H9 (cell line): ENCODE measurements at regions not wholly inside any gene's neighbourhood (a gene's known extent, or its start where the extent isn't known, plus 50 kb on each side); places are given as distances from the start of the nearest gene placed in this dataset.

Experiments used
- DNase-seq: peaks from one replicate; pipeline ENCODE4 v3.0.0-alpha.2; 2017
- H2AFZ ChIP-seq: one replicate; pipeline ENCODE4 v1.6.1; 2013; ENCODE audit warnings: mild to moderate bottlenecking, low read length, control low read depth, moderate library complexity
- H2AK5ac ChIP-seq: 2 replicates; pipeline ENCODE4 v1.6.1; 2013; ENCODE audit warnings: low read length, control low read depth, mixed read lengths; ENCODE audit not compliant: insufficient read length
- H2BK120ac ChIP-seq: one replicate; pipeline ENCODE4 v1.6.1; 2013; ENCODE audit warnings: low read depth, mild to moderate bottlenecking, low read length, control low read depth, inconsistent platforms; ENCODE audit not compliant: poor library complexity, severe bottlenecking
- H2BK12ac ChIP-seq: 2 replicates; pipeline ENCODE4 v1.6.1; 2013; ENCODE audit warnings: low read length, control low read depth, mixed read lengths, low read depth; ENCODE audit not compliant: insufficient read length
- H2BK15ac ChIP-seq: 2 replicates; pipeline ENCODE4 v1.6.1; 2013; ENCODE audit warnings: low read depth, low read length, control low read depth
- H2BK20ac ChIP-seq: one replicate; pipeline ENCODE4 v1.6.1; 2013; ENCODE audit warnings: low read depth, mild to moderate bottlenecking, low read length, control low read depth, inconsistent platforms; ENCODE audit not compliant: poor library complexity, severe bottlenecking
- H2BK5ac ChIP-seq: 2 replicates; pipeline ENCODE4 v1.6.1; 2013; ENCODE audit warnings: low read length, control low read depth, mixed read lengths; ENCODE audit not compliant: insufficient read length
- H3K14ac ChIP-seq: 2 replicates; pipeline ENCODE4 v1.6.1; 2013; ENCODE audit warnings: low read length, control low read depth; ENCODE audit not compliant: insufficient read depth
- H3K18ac ChIP-seq: 2 replicates; pipeline ENCODE4 v1.6.1; 2013; ENCODE audit warnings: low read depth, mild to moderate bottlenecking, mixed read lengths, low read length, control low read depth; ENCODE audit not compliant: insufficient read length
- H3K23ac ChIP-seq: 2 replicates; pipeline ENCODE4 v1.6.1; 2013; ENCODE audit warnings: low read length, control low read depth, mixed read lengths, low read depth; ENCODE audit not compliant: insufficient read length
- H3K23me2 ChIP-seq: 2 replicates; pipeline ENCODE4 v1.6.1; 2013; ENCODE audit warnings: low read depth, mild to moderate bottlenecking, mixed read lengths, low read length, control low read depth; ENCODE audit not compliant: insufficient read length, poor library complexity, severe bottlenecking
- H3K27ac ChIP-seq: 2 replicates; pipeline ENCODE4 v1.5.1; 2013; ENCODE audit warnings: low read length, control low read depth, mixed read lengths, low read depth; ENCODE audit not compliant: insufficient read length
- H3K27me3 ChIP-seq: 2 replicates; pipeline ENCODE4 v1.6.1; 2013; ENCODE audit warnings: low read length, control low read depth, inconsistent platforms; ENCODE audit not compliant: insufficient read depth
- H3K4ac ChIP-seq: 2 replicates; pipeline ENCODE4 v1.6.1; 2013; ENCODE audit warnings: low read depth, mild to moderate bottlenecking, control low read depth, inconsistent platforms, low read length, moderate library complexity
- H3K4me1 ChIP-seq: 2 replicates; pipeline ENCODE4 v1.6.1; 2013; ENCODE audit warnings: low read length, control low read depth, inconsistent platforms; ENCODE audit not compliant: insufficient read depth
- H3K4me2 ChIP-seq: 2 replicates; pipeline ENCODE4 v1.6.1; 2013; ENCODE audit warnings: low read length, control low read depth, mixed read lengths; ENCODE audit not compliant: insufficient read length, insufficient read depth
- H3K56ac ChIP-seq: 2 replicates; pipeline ENCODE4 v1.6.1; 2013; ENCODE audit warnings: low read depth, mild to moderate bottlenecking, mixed read lengths, low read length, control low read depth; ENCODE audit not compliant: insufficient read length
- H3K79me1 ChIP-seq: 2 replicates; pipeline ENCODE4 v1.6.1; 2013; ENCODE audit warnings: low read depth, mild to moderate bottlenecking, moderate library complexity, low read length, control low read depth, inconsistent platforms; ENCODE audit not compliant: insufficient read depth, poor library complexity, severe bottlenecking
- H3K79me2 ChIP-seq: 2 replicates; pipeline ENCODE4 v1.6.1; 2013; ENCODE audit warnings: low read length, control low read depth, inconsistent platforms; ENCODE audit not compliant: insufficient read depth
- H3K9ac ChIP-seq: 2 replicates; pipeline ENCODE4 v1.6.1; 2013; ENCODE audit warnings: low read length, control low read depth, mixed read lengths; ENCODE audit not compliant: insufficient read length; ENCODE audit errors: extremely low read depth
- H3K9me3 ChIP-seq: one replicate; pipeline ENCODE4 v1.6.1; 2013; ENCODE audit warnings: low read depth, low read length, inconsistent platforms; ENCODE audit not compliant: control insufficient read depth
- H3T11ph ChIP-seq: one replicate; pipeline ENCODE4 v1.6.1; 2013; ENCODE audit warnings: mild to moderate bottlenecking, low read length, control low read depth, inconsistent platforms
- H4K20me1 ChIP-seq: one replicate; pipeline ENCODE4 v1.6.1; 2013; ENCODE audit not compliant: control insufficient read depth, insufficient read length, insufficient read depth
- H4K5ac ChIP-seq: 2 replicates; pipeline ENCODE4 v1.6.1; 2013; ENCODE audit warnings: low read depth, mild to moderate bottlenecking, mixed read lengths, low read length, control low read depth; ENCODE audit not compliant: insufficient read length
- H4K8ac ChIP-seq: replicated peaks from 2 replicates; pipeline ENCODE4 v1.6.1; 2013; ENCODE audit warnings: low read length, control low read depth, mixed read lengths, low read depth; ENCODE audit not compliant: insufficient read length
- H4K91ac ChIP-seq: 2 replicates; pipeline ENCODE4 v1.6.1; 2013; ENCODE audit warnings: low read depth, mild to moderate bottlenecking, moderate library complexity, mixed read lengths, low read length, control low read depth; ENCODE audit not compliant: insufficient read length
- H3K27ac Mint-ChIP-seq, 3 experiments: 2 replicates in 2 of 3; 3 replicates in 1 of 3; pipeline ENCODE4 v1.8.0; 2020 to 2021; ENCODE audit warnings: mixed read lengths in 3 of 3, mild to moderate bottlenecking in 1 of 3, moderate library complexity in 1 of 3
- H3K27me3 Mint-ChIP-seq: 2 replicates; pipeline ENCODE4 v1.8.0; 2021; ENCODE audit warnings: low read depth, mild to moderate bottlenecking, moderate library complexity, mixed read lengths
- H3K36me3 Mint-ChIP-seq, 3 experiments: 2 replicates in 2 of 3; 3 replicates in 1 of 3; pipeline ENCODE4 v1.8.0; 2020 to 2021; ENCODE audit warnings: low read depth in 3 of 3, mixed read lengths in 3 of 3; ENCODE audit not compliant: insufficient read depth in 1 of 3
- H3K4me1 Mint-ChIP-seq, 2 experiments: 2 replicates each; pipeline ENCODE4 v1.8.0; 2020; ENCODE audit warnings: mixed read lengths in 2 of 2
- H3K4me3 Mint-ChIP-seq, 2 experiments: 2 replicates in 1 of 2; 3 replicates in 1 of 2; pipeline ENCODE4 v1.8.0; 2020 to 2021; ENCODE audit warnings: mild to moderate bottlenecking in 2 of 2, mixed read lengths in 2 of 2, moderate library complexity in 1 of 2
- H3K9me3 Mint-ChIP-seq, 2 experiments: 2 replicates in 1 of 2; 3 replicates in 1 of 2; pipeline ENCODE4 v1.8.0; 2020; ENCODE audit warnings: mild to moderate bottlenecking in 2 of 2, mixed read lengths in 2 of 2, moderate library complexity in 1 of 2
- WGBS: extraction: QIAGEN DNeasy Blood & Tissue Kit; methylation state at CpG from one replicate; pipeline ENCODE4 v1.1.7; 2013; ENCODE audit warnings: missing lambda C conversion rate, low lambda C conversion rate, mixed read lengths; ENCODE audit not compliant: insufficient read length; ENCODE audit errors: extremely low coverage; 5-methylcytosine and 5-hydroxymethylcytosine counted together
- TF ChIP-seq, protein P1 (sequence below): fragments of 200-600 bp; sonication (generic); conservative IDR thresholded peaks from 3 replicates; pipeline ENCODE4 v1.8.0; 2021; ENCODE audit warnings: antibody characterized with exemption, mild to moderate bottlenecking

DNA sequence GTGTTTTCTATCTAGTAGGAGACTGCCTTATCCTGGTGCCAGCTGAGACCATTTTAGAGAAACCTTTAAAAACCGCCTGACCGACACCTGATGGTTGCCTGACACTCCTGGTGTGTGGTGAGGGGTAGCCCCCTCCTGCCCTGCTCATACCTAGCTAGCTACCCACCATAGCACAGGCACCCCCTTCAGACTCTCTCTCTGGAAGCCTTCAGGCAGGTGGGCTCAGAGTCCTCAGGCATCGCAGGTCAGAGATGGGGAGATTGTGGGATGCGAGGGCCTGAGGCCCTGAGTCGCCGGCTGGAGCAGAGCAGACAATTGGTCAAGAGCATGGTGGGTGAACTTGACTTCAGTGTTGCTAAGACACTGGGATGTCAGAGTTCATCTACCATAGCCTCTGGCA, 424.6 kb downstream of the BRD1 start:
- no peak overlapping the region for H2BK120ac ChIP-seq
- Mint-ChIP-seq H3K36me3 (peaks cover 0 to 6% (median 0%) of the 10 kb centered on the region in 3 experiments; a peak in 2 of 7 replicates), H3K4me3 (no peak overlapping the region), H3K9me3 (peaks cover 0 to 2% of the 10 kb centered on the region in 2 experiments; a peak in 1 of 5 replicates), H3K27ac (no peak overlapping the region), H3K27me3 (peaks cover 16% of the 10 kb centered on the region), H3K4me1 (peaks cover 10 to 12% of the 10 kb centered on the region in 2 experiments)
- no peak overlapping the region; the same call in 1 of the 2 replicates for H3K14ac ChIP-seq
- H3K23ac ChIP-seq = no peak overlapping the region
- no peaks in the 10 kb centered on the region for H3K9me3 ChIP-seq
- WGBS = no CpG with 5 or more reads among the region's 6 CpGs
- no peak overlapping the region for H2BK20ac ChIP-seq
- no peaks in the 10 kb centered on the region for H3K27me3 ChIP-seq
- no peak overlapping the region for H2AFZ ChIP-seq
- H4K5ac ChIP-seq = no peak overlapping the region
- peak overlapping the region; percentile 35 for H3K18ac ChIP-seq
- H3K4me2 ChIP-seq = no peak overlapping the region
- H3K9ac ChIP-seq = no peak overlapping the region
- no peak overlapping the region for H3T11ph ChIP-seq
- H2AK5ac ChIP-seq = no peak overlapping the region
- no peak overlapping the region for H3K27ac ChIP-seq
- no peak overlapping the region for H2BK15ac ChIP-seq
- no peaks in the 10 kb centered on the region for H3K4me1 ChIP-seq
- no peaks in the 10 kb centered on the region for H3K79me1 ChIP-seq
- H2BK12ac ChIP-seq = no peak overlapping the region
- H3K56ac ChIP-seq = no peak overlapping the region
- H2BK5ac ChIP-seq = no peak overlapping the region
- no peaks in the 10 kb centered on the region for H4K20me1 ChIP-seq
- H4K91ac ChIP-seq = no peak overlapping the region
- TF ChIP-seq, protein P1, sequence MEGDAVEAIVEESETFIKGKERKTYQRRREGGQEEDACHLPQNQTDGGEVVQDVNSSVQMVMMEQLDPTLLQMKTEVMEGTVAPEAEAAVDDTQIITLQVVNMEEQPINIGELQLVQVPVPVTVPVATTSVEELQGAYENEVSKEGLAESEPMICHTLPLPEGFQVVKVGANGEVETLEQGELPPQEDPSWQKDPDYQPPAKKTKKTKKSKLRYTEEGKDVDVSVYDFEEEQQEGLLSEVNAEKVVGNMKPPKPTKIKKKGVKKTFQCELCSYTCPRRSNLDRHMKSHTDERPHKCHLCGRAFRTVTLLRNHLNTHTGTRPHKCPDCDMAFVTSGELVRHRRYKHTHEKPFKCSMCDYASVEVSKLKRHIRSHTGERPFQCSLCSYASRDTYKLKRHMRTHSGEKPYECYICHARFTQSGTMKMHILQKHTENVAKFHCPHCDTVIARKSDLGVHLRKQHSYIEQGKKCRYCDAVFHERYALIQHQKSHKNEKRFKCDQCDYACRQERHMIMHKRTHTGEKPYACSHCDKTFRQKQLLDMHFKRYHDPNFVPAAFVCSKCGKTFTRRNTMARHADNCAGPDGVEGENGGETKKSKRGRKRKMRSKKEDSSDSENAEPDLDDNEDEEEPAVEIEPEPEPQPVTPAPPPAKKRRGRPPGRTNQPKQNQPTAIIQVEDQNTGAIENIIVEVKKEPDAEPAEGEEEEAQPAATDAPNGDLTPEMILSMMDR = no peak
- no peak overlapping the region for H4K8ac ChIP-seq
- peak; percentile 8 for DNase-seq
- H3K4ac ChIP-seq = no peak overlapping the region
- H3K23me2 ChIP-seq = no peaks in the 10 kb centered on the region
- no peaks in the 10 kb centered on the region for H3K79me2 ChIP-seq
